Osteocyte (in vitro differentiated cells): ENCODE measurements at regions not wholly inside any gene's neighbourhood (a gene's known extent, or its start where the extent isn't known, plus 50 kb on each side); places are given as distances from the start of the nearest gene placed in this dataset.

Source experiments
- DNase-seq: peaks from one replicate; pipeline ENCODE4 v3.0.0; 2021; ENCODE audit warnings: mixed read lengths; ENCODE audit not compliant: unreplicated experiment; ENCODE audit errors: extremely low spot score
- H3K27ac Mint-ChIP-seq: one replicate; pipeline ENCODE4 v1.8.0; 2021; ENCODE audit warnings: mild to moderate bottlenecking, mixed read lengths; ENCODE audit not compliant: unreplicated experiment
- H3K27me3 Mint-ChIP-seq: one replicate; pipeline ENCODE4 v1.8.0; 2021; ENCODE audit warnings: mixed read lengths; ENCODE audit not compliant: unreplicated experiment
- H3K36me3 Mint-ChIP-seq: one replicate; pipeline ENCODE4 v1.8.0; 2021; ENCODE audit warnings: mixed read lengths; ENCODE audit not compliant: unreplicated experiment
- H3K4me1 Mint-ChIP-seq: one replicate; pipeline ENCODE4 v1.8.0; 2021; ENCODE audit warnings: mixed read lengths; ENCODE audit not compliant: unreplicated experiment
- H3K4me3 Mint-ChIP-seq: one replicate; pipeline ENCODE4 v1.8.0; 2021; ENCODE audit warnings: mild to moderate bottlenecking, moderate library complexity, mixed read lengths; ENCODE audit not compliant: unreplicated experiment
- H3K9me3 Mint-ChIP-seq: one replicate; pipeline ENCODE4 v1.8.0; 2021; ENCODE audit warnings: mixed read lengths; ENCODE audit not compliant: unreplicated experiment
- TF ChIP-seq, protein P1 (sequence below): fragments of 200-600 bp; sonication (generic); IDR thresholded peaks from 2 replicates; pipeline ENCODE4 v1.5.0; 2021; ENCODE audit warnings: antibody characterized with exemption, mild to moderate bottlenecking, moderate library complexity

DNA sequence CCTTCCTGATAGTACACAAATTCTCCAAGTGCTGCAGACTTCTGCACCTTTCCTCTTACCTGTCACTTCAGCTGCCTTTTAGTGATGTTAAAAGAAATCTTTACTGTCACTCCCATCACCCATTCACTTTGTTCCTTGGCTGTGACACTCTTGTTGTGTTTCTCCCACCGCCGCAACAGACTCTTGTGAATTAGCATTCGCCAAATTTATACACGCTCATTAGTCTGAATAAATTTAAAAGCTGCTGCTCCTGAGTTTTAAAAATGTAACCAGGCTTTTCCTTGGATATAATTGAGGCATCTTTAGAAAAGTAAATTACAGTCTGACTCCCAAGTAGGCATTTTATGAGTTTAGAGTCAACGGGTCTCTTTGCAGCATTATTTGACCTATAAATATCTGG, 1197.9 kb downstream of the BCL11B start:
- DNase-seq: no peak
- no peaks in the 10 kb centered on the region for H3K36me3 Mint-ChIP-seq
- H3K4me3 Mint-ChIP-seq: no peak overlapping the region
- no peaks in the 10 kb centered on the region for H3K27me3 Mint-ChIP-seq
- H3K27ac Mint-ChIP-seq: no peak overlapping the region
- TF ChIP-seq, protein P1, sequence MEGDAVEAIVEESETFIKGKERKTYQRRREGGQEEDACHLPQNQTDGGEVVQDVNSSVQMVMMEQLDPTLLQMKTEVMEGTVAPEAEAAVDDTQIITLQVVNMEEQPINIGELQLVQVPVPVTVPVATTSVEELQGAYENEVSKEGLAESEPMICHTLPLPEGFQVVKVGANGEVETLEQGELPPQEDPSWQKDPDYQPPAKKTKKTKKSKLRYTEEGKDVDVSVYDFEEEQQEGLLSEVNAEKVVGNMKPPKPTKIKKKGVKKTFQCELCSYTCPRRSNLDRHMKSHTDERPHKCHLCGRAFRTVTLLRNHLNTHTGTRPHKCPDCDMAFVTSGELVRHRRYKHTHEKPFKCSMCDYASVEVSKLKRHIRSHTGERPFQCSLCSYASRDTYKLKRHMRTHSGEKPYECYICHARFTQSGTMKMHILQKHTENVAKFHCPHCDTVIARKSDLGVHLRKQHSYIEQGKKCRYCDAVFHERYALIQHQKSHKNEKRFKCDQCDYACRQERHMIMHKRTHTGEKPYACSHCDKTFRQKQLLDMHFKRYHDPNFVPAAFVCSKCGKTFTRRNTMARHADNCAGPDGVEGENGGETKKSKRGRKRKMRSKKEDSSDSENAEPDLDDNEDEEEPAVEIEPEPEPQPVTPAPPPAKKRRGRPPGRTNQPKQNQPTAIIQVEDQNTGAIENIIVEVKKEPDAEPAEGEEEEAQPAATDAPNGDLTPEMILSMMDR: no peak
- H3K9me3 Mint-ChIP-seq: peaks cover 30% of the 10 kb centered on the region
- H3K4me1 Mint-ChIP-seq: no peaks in the 10 kb centered on the region

DNA sequence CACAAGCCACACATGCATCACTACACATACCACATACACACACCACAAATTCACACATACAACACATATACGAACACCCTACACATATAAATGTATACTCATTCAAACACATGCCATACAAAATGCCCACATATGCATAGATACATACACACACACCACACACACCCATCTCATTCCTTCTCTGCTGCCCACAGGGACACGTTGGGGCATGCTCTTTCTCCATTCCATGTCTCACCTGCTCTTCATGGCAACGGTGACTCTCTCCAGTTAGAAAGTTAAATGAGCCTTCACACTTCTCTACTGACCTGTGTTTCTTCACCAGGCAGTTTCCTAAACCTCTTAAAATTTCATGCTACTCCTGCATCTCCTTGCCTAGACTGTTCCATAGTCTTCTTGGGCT, 1194.8 kb downstream of the BCL11B start:
- Mint-ChIP-seq H3K4me3 (no peak overlapping the region), H3K9me3 (peaks cover 42% of the 10 kb centered on the region), H3K36me3 (no peaks in the 10 kb centered on the region), H3K4me1 (no peaks in the 10 kb centered on the region), H3K27ac (no peak overlapping the region), H3K27me3 (no peaks in the 10 kb centered on the region)
- TF ChIP-seq, protein P1: no peak
- DNase-seq: no peak

- TF ChIP-seq, protein P1: no peak
- Mint-ChIP-seq H3K27me3 (no peaks in the 10 kb centered on the region), H3K36me3 (no peaks in the 10 kb centered on the region)
Measured at GRCh38 chr14:98082833-98083232, 1189.2 kb downstream of the BCL11B start.

DNA sequence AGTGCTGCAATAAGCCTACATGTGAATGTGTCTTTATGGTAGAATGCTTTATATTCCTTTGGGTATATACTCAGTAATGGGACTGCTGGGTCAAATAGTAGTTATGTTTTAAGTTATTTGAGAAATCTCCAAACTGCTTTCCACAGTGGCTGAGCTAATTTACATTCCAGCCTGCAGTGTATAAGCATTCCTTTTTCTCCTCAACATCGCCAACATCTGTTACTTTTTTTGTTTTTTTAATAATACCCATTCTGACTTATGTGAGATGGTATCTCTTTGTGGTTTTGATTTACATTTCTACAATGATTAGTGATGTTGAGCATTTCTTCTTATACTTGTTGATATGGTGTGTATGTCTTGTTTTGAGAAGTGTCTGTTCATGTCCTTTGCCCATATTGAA, 1186.2 kb downstream of the BCL11B start:
- TF ChIP-seq, protein P1: no peak
- H3K27ac Mint-ChIP-seq: no peak overlapping the region
- peaks cover 62% of the 10 kb centered on the region for H3K9me3 Mint-ChIP-seq
- no peaks in the 10 kb centered on the region for H3K4me1 Mint-ChIP-seq
- H3K36me3 Mint-ChIP-seq: no peaks in the 10 kb centered on the region
- no peak for DNase-seq
- H3K4me3 Mint-ChIP-seq: no peak overlapping the region
- H3K27me3 Mint-ChIP-seq: no peaks in the 10 kb centered on the region

More at GRCh38 chr14:98082833-98083232, 1189.2 kb downstream of the BCL11B start:
- DNase-seq: no peak
- H3K4me1 Mint-ChIP-seq: no peaks in the 10 kb centered on the region
- no peak overlapping the region for H3K4me3 Mint-ChIP-seq
- H3K9me3 Mint-ChIP-seq: peaks cover 60% of the 10 kb centered on the region
- no peak overlapping the region for H3K27ac Mint-ChIP-seq

DNA sequence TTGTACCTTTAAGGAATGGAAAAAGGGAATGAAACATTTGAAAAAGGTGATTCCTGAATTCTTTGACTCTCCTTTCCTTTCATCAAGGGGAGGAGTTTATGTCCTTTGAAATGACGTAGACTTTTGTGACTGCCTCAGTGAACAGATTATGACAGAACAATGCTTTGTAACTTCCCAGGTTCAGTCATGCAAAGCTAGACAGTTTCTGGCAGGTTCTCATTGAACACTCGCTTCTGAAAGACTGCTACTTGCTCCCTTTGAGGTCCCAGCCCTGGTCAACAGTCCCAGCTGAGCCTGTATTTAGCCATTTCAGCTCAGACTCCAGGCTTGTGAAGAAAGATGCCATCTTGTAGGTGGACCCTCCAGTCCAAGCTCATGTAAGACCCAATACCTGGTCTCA, 1178.9 kb downstream of the BCL11B start:
- Mint-ChIP-seq H3K9me3 (peaks cover 57% of the 10 kb centered on the region), H3K4me1 (no peaks in the 10 kb centered on the region), H3K27me3 (no peaks in the 10 kb centered on the region), H3K27ac (no peak overlapping the region), H3K36me3 (no peaks in the 10 kb centered on the region), H3K4me3 (no peak overlapping the region)
- TF ChIP-seq, protein P1: no peak
- DNase-seq: no peak
